A673 (cell line): ENCODE measurements at regions not wholly inside any gene's neighbourhood (a gene's known extent, or its start where the extent isn't known, plus 50 kb on each side); places are given as distances from the start of the nearest gene placed in this dataset.

Source experiments
- BruUV-seq: library from RNA; stranded (reverse); fragments of 400-500 nt; replicated peaks from 2 replicates; lab custom pipeline; 2021; lab: Mats Ljungman, UMichigan
- CTCF ChIA-PET: fragments of 300-600 bp; sonication (Branson Sonifier 250); formaldehyde crosslinking; loops from one replicate; lab custom pipeline; 2022; ENCODE audit warnings: antibody characterized with exemption; lab: Charles Lee
- POLR2A ChIA-PET: fragments of 300-600 bp; sonication (Branson Sonifier 250); formaldehyde crosslinking; loops from one replicate; lab custom pipeline; 2022; ENCODE audit warnings: antibody characterized with exemption; ENCODE audit not compliant: low non-redundant PET; lab: Charles Lee
- DNase-seq: peaks from one replicate; pipeline ENCODE4 v3.0.0-alpha.2; 2015; ENCODE audit warnings: low spot score
- H3K27ac ChIP-seq: fragments of 200-600 bp; sonication (generic); 2 replicates; pipeline ENCODE4 v1.5.1; 2016; ENCODE audit warnings: mixed run types, low read depth, mild to moderate bottlenecking, mixed read lengths, antibody characterized with exemption, low read length; ENCODE audit not compliant: poor library complexity, severe bottlenecking
- H3K27me3 ChIP-seq: fragments of 200-600 bp; sonication (generic); replicated peaks from 2 replicates; pipeline ENCODE4 v1.6.1; 2017; ENCODE audit warnings: mixed run types, low read depth, mild to moderate bottlenecking, mixed read lengths, antibody characterized with exemption, low read length; ENCODE audit not compliant: insufficient read depth, poor library complexity
- H3K36me3 ChIP-seq: fragments of 200-600 bp; sonication (generic); 2 replicates; pipeline ENCODE4 v1.6.1; 2016; ENCODE audit warnings: mixed run types, mild to moderate bottlenecking, mixed read lengths, antibody characterized with exemption, low read length; ENCODE audit not compliant: insufficient read depth, poor library complexity, severe bottlenecking
- H3K4me1 ChIP-seq: fragments of 200-600 bp; sonication (generic); 2 replicates; pipeline ENCODE4 v1.6.1; 2017; ENCODE audit warnings: mixed run types, mild to moderate bottlenecking, mixed read lengths, antibody characterized with exemption, low read length; ENCODE audit not compliant: insufficient read depth, poor library complexity, severe bottlenecking
- H3K4me3 ChIP-seq: fragments of 200-600 bp; sonication (generic); 2 replicates; pipeline ENCODE4 v1.5.1; 2016; ENCODE audit warnings: low read depth, mixed run types, mild to moderate bottlenecking, mixed read lengths, low read length; ENCODE audit not compliant: poor library complexity, severe bottlenecking
- H3K9me3 ChIP-seq: fragments of 200-600 bp; sonication (generic); 2 replicates; pipeline ENCODE4 v1.6.1; 2016; ENCODE audit warnings: mixed run types, low read depth, mild to moderate bottlenecking, mixed read lengths, antibody characterized with exemption, low read length; ENCODE audit not compliant: poor library complexity, severe bottlenecking
- CTCF ChIP-seq: fragments of 300-800, 200-600 bp; sonication (generic); conservative IDR thresholded peaks from 2 replicates; pipeline ENCODE4 v1.5.1; 2017; ENCODE audit warnings: low read depth, mild to moderate bottlenecking, antibody characterized with exemption, low read length, moderate library complexity, mixed read lengths
- EZH2 ChIP-seq: fragments of 200-600 bp; sonication (generic); IDR thresholded peaks from 2 replicates; pipeline ENCODE4 v1.6.1; 2017; ENCODE audit warnings: borderline replicate concordance, low read depth, mild to moderate bottlenecking, mixed read lengths, antibody characterized with exemption, low read length; ENCODE audit not compliant: poor library complexity, severe bottlenecking
- intact Hi-C: fragments of 100-400 bp; cut with micrococcal nuclease; formaldehyde crosslinking; loops from one replicate; pipeline ENCODE4 v1.10.0; 2022; ENCODE audit not compliant: unreplicated experiment

- ChIA-PET POLR2A (no interaction called here), CTCF (no interaction called here)
- Histone ChIP-seq H3K27me3 (no peaks in the 10 kb centered on the region), H3K9me3 (no peaks in the 10 kb centered on the region), H3K4me1 (peaks cover 12% of the 10 kb centered on the region), H3K4me3 (no peak overlapping the region), H3K36me3 (no peaks in the 10 kb centered on the region), H3K27ac (no peak overlapping the region)
- intact Hi-C loops: no loop called here
- TF ChIP-seq EZH2: no peak
- TF ChIP-seq CTCF: no peak
- no peak for DNase-seq
- BruUV-seq: no TSS peak
Measured at GRCh38 chr5:173777674-173778073, 110.5 kb upstream of the CPEB4 start.

GRCh38 chr5:173778152-173778782 is 109.9 kb upstream of the CPEB4 start:
- POLR2A ChIA-PET: no interaction called here

GRCh38 chr5:173778784-173779304 is 109.3 kb upstream of the CPEB4 start:
- peaks cover 12% of the 10 kb centered on the region for H3K4me1 ChIP-seq
- CTCF ChIA-PET: no interaction called here
- DNase-seq: no peak
- H3K27me3 ChIP-seq: no peaks in the 10 kb centered on the region
- no peaks in the 10 kb centered on the region for H3K36me3 ChIP-seq
- BruUV-seq: no TSS peak
- TF ChIP-seq CTCF (no peak), EZH2 (no peak)
- H3K4me3 ChIP-seq: no peak overlapping the region
- POLR2A ChIA-PET: no interaction called here
- intact Hi-C loops: no loop called here
- H3K9me3 ChIP-seq: no peaks in the 10 kb centered on the region
- no peak overlapping the region for H3K27ac ChIP-seq

More at GRCh38 chr5:173778152-173778782, 109.9 kb upstream of the CPEB4 start:
- BruUV-seq: no TSS peak
- TF ChIP-seq CTCF (no peak), EZH2 (no peak)
- CTCF ChIA-PET: no interaction called here
- Histone ChIP-seq H3K4me3 (no peak overlapping the region), H3K27ac (no peak overlapping the region), H3K9me3 (no peaks in the 10 kb centered on the region), H3K36me3 (no peaks in the 10 kb centered on the region), H3K27me3 (no peaks in the 10 kb centered on the region), H3K4me1 (peaks cover 12% of the 10 kb centered on the region)
- intact Hi-C loops: no loop called here
- DNase-seq: no peak
